Glomerular endothelial cell (primary cell): ENCODE measurements at regions not wholly inside any gene's neighbourhood (a gene's known extent, or its start where the extent isn't known, plus 50 kb on each side); places are given as distances from the start of the nearest gene placed in this dataset.
"Not testable (repeated sequence)": the region's sequence is repeated elsewhere in the genome, so short reads cannot be mapped to it uniquely, and the experiment has no call there.

Source experiments
- DNase-seq: peaks from one replicate; pipeline ENCODE4 v3.0.0-alpha.2; 2011; ENCODE audit warnings: low read depth, low spot score; ENCODE audit errors: extremely low read depth

DNA sequence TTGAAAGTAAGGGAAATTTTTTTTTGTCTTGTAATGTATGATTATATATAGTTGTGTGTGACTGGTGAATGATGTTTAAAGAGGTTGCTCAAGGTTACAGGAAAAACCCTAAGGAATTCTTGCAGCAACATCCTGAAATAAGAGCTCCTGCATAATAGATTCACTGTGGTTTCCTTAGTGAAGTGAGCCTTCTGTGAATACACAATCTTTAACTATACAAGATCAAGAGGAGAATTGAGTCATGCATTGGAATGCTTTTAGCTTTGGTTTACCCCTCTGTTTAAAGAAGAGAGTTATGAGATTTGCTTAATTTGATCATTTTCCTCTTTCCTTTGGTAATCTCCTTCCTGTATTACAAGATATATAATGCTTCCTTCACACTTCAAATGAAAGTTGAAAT is 141.6 kb upstream of the EYA4 start:
- no peak for DNase-seq

DNA sequence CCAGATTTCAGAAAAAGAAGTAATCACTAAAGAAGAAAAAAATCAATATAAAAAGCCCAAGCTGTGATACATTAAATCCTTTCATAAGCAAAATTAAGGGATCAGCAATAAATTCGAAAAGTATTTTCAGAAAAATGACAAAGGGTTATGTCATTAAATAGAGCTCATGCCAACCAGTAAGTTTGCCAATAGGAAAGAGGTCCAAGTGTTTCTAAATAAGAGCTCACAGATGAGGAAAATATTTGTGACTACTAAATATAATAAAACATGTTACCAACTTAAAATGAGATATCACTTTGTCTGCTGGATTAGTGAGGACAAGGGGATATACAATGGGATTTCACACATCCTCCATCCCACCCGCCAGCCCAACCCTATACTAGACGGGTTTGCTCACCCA is 140.3 kb upstream of the EYA4 start:
- DNase-seq: no peak

DNA sequence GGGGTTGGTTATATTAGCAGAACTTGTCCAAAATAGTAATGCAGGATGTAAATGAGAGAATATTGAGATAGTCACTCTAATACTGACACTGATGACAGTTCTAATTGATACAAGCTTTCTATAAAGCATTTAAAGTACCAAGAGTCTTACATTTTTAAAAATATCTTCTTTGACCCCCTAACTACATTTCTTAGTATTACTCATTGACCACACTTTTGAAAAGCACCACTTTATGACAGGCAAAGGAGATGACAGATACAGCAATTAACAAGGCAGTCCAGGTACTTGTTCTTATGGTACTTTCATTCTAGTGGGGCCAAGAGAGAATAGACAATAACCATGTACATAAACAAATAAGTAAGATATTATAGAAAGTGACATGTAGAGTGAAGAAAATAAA is 139.4 kb upstream of the EYA4 start:
- DNase-seq: no peak

DNA sequence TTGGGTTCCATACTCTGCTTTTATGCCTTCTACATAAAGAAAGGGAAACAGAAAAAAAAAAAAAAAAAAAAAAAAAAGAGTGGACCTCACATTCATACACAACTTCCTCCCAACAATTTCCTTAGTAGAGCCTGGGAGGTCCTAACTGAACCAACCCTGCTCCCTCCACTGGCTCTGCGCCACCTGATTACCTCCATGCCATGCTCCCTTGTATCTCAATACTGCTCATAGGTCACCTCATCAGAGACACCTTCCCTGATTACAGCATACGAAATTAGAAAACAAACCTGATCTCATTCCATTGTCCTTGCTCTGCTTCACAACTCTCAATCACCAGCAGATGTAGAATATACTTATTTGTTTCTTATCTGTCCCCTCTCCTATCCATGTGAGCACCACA is 134.2 kb upstream of the EYA4 start:
- DNase-seq: no peak

DNA sequence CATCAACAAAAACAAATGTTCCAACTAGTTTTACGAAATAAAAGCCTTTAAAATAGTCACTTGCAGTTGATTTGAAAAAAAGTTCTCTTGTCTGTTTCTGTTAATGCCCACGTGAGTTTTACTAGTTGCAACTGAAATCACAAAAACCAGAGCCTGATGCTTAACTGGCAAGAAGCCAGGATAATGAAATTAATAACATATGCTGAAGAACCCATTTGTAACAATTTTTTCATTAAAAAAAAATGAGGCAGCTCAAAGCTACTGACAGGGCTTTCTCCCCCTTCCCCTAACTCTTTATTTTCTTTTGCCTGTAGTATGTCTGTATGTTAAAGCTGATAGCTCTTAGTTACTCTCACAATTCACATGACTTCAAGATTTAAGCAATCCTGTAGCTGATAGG is 132.7 kb upstream of the EYA4 start:
- DNase-seq: no peak

DNA sequence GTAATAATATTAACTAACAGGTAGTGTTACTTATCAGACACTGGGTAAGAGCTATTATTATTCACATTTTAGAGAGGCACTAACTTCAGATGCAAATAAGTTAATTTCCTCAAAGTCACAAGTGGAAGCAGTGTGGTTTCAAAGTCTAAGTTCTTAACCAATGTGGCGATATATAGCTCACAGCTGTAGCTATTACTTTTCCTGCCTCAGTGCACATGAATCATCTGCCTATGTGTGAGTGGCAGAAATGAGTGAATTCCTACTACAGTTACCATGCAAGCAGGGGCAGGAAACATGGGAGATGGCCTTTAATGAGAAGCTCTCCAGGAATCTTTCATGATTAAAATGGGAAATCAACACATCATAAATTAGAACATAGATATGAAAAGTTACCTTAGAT is 126.2 kb upstream of the EYA4 start:
- no peak for DNase-seq

DNA sequence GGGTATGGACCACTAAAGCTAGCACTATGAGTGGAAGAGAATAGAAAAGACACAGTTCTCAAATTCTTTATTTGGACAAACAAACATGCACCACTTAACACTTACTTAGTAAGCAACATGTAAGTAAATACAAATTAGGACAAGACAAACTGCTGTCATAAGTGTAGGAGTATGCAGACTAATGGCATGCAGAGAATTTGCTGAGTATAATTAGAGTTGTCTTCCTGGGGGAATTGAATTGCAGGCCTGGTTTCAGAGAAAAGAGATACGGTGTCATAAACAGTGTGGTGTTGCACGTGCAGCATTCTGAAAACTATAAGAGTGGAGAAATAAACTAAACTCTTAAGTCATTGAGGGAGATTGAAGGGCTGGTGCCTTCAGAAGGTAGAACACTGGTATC is 125.2 kb upstream of the EYA4 start:
- DNase-seq: no peak

DNA sequence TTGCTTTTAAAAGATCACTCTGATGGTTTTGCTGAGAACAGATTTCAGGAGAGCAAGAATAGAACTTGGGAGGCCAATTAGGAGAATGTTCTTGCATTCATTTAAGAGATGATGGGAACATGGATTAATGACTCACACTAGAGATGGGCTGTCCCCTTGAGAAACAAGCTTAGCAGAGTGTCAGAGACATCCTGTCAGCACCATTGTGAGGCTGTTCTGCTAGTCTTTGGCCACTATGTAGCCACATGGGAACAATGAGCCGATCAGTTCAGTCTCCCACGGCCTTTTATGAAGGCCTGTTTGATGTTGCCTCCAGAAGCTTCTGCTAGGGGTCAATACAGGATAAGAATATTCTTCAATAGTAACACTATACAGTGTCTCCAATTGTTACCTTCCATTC is 113.0 kb upstream of the EYA4 start:
- DNase-seq: no peak

DNA sequence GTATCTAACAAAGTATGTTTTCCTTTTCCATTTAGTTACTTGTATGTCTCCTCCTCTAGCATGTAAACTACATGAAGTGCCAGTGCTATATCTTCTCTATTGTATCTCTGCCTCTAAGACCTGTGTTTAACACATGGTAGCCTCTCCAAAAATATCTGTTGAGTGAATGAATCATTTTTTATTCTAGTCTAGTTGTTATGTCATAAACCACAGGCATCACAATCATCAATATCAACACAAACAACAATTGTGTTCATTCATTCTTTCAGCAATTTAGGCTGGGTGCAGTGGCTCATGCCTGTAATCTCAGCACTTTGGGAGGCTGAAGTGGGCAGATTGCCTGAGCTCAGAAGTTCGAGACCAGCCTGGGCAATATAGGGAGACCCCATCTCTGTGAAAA is 111.6 kb upstream of the EYA4 start:
- no peak for DNase-seq

DNA sequence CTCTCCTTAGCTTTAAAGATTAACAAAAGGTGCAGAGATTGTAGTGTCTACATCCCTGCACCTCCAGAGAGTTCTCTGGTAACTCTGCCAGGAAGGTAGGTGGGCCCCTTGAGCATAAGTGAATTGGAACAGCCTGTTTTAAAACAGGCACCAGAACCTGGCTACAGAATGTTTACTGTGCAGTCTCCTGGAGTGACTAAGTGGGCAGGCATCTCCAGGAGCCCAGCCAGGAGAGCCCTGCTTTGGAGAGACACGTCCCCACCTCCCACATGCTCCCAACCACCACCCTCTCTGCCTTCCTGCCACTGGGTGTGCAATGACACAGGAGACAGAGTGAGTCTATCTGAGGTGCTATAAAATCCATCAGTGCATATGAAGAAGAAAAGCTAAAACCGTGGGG is 110.3 kb upstream of the EYA4 start:
- DNase-seq: no peak

DNA sequence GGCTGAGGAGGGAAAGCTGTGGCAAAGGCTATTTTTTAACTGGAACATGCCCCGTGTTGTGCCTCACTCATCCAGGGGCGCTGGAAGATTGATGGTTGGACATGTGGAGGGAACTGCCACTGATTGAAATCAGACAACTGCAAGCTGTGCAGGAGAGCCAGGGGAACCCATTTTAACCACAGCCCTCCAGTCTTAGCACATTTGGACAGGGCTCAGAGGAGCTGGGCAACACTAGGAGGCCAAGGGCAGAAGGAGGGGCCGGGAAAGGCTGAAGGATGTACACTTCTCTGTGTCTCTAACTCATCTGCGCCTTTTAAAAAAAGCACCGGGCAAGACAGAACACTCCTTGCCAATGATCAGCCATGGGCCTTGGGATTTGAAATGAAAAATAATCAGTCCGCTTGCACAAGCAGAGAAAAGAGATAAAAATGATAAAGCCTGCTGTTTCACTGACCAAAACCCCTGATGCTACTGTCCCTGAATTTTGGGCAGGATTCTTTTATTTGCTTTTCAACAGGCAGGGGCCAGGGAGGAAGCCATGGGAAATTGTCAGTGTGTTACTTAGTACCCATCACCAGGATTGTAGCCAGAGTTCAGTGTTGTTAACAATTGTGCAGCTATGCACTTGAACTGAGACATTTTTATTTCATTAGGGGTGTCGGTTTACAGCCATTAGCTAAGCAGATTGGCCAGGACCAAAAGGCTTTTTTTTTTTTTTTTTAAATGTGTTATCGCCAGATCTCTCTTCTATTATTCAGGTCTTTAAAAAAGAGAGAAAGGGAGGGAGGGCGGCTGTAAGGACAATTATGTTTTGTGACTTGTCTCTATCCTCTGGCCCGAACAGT is 109.3 kb upstream of the EYA4 start:
- no peak for DNase-seq

DNA sequence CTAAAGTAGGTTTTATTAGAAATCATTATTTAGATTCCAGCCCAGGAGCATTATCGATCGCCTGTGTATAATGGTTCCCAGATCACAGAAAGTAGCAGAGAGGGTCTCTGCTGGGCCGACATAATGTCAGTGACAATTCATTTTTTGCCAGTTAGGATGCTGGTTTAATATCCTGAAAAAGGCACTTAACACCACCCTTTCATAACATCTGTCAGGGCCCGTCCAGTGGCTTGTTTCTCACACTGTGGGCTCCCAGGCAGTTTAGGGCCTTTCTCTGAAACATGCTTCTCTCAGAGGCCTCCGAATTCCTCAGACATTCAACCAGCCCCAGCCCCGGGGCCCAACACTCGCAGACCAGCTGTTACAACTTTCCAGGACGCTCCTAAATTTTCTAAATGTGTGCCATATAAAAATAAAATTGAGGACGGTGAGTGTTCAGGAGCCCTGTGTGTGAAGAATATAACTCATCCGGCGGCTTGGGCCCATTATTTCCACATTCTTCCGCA is 108.6 kb upstream of the EYA4 start:
- DNase-seq: no peak

DNA sequence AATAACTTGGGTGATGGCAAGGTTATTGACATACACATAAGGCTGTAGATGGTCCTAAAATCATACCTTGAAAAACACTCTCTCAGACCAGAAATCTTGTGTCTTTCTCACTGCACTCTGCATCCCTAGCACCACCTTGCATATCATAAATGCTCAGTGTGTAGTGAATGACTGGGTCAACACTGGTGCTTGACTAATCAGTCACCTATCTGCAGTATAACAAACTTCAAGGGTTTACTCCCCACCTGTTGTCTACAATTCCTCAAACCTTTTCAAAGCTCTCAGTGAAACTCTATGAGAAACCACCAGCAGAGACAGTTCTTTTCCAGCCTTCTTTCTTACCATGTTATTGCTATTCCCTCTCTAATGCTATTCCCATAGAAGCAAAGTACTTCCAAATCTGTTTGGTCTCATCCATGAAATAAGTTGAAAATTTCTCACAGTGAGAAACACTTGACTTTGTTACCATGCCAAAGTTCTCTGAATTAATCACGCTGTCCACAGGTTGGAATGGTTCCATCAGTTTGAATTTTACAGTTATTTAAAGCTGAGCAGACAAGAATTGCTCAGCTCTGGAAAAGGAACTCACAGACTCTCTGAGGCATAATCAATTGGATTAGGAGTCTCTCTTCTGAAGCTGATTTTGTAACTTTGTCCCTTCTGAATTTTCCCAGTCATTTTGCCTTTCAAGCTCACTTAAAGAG is 104.8 kb upstream of the EYA4 start:
- DNase-seq: no peak

DNA sequence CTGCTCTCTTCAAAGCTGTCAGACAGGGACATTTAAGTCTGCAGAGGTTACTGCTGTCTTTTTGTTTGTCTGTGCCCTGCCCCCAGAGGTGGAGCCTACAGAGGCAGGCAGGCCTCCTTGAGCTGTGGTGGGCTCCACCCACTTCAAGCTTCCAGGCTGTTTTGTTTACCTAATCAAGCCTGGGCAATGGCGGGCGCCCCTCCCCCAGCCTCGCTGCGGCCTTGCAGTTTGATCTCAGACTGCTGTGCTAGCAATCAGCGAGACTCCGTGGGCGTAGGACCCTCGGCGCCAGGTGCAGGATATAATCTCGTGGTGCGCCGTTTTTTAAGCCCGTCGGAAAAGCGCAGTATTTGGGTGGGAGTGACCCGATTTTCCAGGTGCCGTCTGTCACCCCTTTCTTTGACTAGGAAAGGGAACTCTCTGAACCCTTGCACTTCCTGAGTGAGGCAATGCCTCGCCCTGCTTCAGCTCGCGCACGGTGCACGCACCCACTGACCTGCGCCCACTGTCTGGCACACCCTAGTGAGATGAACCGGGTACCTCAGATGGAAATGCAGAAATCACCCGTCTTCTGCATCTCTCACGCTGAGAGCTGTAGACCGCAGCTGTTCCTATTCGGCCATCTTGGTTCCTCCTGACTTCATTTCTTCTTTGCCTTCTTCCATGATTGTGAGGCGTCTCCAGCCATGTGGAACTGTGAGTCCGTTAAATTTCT is 93.5 kb upstream of the EYA4 start:
- DNase-seq: not testable (repeated sequence)

DNA sequence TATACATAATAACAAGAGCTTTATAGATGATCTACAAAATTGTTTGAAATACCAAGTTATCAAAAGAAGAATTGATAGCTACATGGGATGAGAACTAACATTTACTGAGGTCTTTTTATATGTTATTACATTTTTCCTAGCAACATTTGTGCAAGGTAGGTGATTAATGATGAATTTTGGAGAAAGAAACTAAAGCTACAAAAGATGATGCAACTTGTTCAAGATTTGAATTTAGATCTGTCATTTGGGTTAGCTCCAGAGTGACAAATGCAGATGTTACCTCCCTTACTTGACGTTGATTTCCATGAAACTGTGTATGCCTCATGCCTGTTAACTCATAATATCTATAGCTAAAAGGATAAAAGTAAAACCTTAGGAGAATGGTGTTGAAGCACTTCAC is 84.5 kb upstream of the EYA4 start:
- DNase-seq: no peak

DNA sequence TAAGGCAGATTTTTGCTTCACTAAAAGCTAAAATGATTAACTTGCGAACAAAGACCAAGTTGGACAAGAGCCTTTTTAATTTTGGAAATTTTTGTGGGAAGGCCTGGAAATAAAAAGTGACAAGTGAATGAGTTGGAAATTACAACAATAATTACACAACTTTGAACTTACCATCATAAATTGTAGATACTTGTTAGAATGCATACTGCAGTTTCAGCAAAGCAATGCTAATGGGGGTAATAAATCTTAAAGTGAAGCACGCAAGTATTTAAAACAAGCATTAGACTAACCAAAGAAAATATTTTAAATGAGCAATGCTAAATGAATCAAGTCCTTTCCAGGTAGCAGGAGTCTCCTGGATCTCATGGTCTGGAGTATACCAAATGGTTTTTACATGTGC is 83.2 kb upstream of the EYA4 start:
- DNase-seq: no peak

DNA sequence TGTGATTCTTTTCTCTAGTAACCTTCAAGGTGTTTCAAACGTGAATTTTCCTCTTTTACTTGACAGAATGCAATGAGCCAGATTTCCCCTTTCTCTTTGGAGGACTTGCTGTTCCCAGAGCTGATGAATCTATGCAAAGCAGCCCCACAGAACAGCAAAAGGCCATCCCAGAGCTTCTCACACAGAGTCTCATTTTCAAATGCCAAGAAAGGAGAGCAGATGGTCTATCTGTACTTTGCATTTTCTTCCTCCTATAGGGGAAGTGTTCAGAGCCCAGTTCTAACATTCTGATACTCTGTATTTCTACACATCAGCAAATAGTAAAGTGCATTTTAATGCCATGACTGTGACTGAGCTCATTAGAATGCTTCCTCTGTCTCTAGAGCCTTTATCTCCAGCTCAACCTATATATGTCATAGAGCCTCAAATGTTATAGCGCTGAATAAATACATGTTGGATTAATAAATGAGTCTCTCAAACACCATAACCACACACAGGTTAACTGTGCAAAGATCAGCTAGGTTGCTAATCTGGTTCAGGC is 81.8 kb upstream of the EYA4 start:
- DNase-seq: no peak

DNA sequence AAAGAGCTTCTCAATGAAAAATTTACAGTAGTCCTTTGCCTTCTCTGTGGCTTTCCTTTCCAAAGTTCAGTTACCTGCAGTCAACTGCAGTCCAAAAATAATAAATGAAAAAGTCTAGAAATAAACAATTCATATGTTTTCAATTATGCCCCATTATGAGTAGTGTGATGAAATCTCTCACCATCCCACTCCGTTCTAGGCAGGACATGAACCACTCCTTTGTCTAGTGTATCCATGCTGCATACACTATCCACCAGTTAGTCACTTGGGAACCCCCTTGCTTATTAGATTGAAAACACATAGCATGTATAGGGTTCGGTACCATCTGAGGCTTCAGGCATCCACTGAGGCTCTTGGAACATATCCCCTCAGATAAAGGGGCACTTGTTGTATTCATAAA is 80.6 kb upstream of the EYA4 start:
- no peak for DNase-seq

DNA sequence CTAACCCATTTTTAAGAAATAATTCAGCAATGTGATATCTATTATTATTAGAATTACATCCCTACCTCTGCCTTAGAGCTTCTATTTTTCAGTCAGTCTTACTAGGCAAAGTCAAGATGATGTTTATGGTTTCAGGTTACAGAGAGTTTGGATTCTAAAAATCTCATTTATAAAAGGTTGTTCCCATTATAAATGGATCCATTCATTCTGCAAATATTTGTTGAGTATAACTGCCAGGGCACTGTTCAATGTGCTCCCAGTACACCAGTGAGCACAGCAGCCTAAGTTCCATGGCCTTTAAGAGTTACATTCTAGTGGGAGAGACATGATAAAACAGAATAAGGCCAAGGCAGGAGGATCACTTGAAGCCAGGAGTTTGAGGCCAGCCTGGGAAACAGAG is 75.9 kb upstream of the EYA4 start:
- no peak for DNase-seq

DNA sequence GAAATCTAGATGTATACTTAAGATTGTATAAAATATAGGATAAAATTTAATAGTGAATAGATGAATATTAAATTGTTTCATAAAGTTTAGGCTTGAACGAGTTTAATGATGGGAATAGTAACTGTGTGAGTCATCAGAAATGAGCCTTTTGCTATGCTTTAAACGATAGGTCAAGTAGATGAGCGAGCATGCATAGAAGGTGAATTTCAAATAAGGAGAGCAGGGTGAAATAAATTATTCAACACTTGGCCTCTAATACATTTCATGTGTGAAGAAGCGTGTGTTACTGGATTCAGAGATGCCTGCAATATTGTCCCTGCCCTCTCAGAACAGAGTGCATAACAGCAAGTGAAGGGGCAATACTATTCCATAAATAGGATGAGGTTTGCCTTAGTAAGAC is 74.4 kb upstream of the EYA4 start:
- DNase-seq: no peak

DNA sequence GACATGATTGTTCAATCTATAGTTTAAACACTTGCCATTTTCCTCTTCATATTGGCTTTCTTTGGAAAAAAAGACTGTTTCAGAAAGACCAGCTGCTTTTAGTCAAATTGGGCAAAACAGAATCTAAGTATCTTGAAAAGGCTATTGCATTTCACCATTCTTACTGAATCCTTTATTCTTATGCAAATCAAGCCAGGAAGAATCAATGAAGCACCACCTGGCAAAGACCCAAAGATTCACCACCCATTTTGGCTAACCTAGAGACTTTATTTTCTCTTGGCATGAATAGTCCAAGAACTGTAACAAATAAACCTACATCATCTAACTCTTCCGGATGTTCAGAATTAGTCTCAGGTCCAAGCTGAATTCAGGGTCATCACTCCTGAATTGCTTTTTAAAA is 71.3 kb upstream of the EYA4 start:
- DNase-seq: no peak
